CD4-positive, alpha-beta T cell treated with Interleukin-15 for 1 hour (primary cell): ENCODE measurements at regions not wholly inside any gene's neighbourhood (a gene's known extent, or its start where the extent isn't known, plus 50 kb on each side); places are given as distances from the start of the nearest gene placed in this dataset.

Experiments
- DNase-seq: peaks from one replicate; pipeline ENCODE4 v3.0.0-alpha.2; 2020

DNA sequence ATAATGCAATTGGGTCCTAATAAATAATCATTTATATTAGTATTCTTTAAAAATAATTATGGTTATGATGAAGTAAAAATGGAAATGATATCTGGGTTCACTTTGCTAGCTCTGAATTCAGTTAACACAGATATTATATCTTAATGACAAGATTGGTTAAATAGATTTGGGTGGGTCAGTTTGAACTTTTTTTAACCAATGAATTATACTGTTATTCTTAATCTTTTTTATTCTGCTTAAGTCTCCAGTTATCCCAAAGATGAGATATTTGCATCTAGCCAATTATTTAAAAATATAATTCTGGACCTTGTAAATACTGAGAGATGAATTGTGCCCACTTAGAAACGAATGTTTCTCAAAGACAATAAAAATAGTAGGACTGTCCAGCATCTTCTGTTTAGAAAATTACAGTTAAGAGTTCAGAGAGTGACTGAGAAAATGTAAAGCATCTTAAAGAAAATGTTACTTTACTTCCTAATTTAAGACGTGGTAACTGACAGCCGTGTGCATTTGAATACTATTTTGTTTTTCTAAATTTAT, 345.2 kb downstream of the USP25 start:
- no peak for DNase-seq

DNA sequence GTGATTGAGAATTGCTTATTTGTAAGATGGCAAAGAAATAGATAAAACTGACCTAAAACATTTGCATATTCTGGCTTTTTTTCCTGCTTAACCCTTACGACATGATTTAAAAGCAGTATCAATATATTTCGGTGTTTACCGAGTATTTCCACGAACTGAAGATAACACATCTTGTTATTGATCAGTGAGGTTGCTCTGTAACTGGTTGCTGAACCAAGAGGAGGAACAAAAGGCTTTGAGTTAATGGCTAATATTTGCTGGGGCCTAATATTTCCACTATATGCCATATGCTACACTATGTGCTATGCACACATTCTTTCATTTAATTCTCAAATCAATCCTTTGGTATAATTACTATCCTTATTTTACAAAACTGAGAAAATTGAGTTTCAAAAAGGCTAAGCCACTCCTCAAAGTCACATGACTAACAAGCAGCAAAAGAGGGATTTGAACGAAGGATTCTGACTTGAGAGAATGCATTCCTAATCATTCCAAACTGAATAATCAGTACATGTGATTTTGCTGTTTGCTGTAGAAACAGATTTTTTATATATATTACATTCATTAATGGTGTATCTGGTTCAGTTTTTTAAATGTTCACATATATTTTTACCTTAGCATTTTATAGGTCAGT, 346.0 kb downstream of the USP25 start:
- no peak for DNase-seq

DNA sequence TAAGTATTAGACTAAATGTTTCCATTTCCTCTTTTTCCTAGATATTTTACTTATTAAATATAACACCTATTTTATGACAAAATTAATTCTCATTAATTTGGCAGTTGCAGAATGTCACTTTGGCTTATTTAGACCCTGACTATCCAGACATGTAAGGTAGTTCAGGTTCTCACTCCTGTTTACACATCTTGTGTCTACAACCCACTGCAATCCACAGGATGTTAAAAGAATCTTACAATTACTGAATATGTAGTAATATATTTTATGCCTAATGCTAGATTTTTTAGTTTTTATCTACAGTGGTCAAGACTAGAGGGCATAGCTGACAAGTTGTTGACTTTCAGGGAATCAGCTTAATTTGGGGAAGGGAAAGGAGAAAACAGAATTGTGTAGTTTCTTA, 346.7 kb downstream of the USP25 start:
- DNase-seq: no peak

DNA sequence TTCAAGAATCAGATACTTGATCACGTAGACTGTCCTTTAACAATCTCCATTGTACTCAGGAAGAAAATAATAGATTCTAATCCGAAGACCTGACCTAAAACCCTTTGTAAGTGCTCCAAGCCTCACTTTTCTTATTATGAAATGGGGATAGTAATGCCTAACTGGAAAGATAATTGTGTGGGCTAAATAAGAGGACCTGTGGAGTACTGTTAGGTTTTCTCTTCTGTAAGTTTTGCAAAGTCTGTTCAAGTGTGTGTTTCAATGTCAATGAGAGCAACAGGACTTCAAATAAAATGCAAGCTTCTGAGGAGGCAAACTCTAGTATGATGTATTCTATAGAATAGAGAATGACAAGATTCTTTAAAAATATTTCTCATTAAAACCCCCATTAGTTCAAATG, 348.6 kb downstream of the USP25 start:
- no peak for DNase-seq

DNA sequence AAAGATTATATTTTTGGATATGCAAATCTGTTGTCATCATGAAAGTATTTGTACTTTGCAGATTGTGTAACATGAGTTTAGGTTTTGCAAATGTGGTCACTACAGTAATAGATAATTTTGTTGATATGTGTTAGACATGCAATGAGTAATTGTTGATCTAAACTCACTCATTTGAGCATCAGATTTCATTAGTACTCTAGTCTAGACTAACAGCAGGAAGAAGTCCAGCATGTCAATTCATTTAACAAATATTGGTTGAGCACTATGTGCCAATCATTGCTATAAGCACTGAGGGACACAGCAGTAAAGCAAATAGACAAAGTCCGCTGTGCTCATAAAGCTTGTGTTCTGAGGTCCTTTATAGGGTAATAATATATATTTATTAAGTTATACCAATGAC, 350.0 kb downstream of the USP25 start:
- no peak for DNase-seq

DNA sequence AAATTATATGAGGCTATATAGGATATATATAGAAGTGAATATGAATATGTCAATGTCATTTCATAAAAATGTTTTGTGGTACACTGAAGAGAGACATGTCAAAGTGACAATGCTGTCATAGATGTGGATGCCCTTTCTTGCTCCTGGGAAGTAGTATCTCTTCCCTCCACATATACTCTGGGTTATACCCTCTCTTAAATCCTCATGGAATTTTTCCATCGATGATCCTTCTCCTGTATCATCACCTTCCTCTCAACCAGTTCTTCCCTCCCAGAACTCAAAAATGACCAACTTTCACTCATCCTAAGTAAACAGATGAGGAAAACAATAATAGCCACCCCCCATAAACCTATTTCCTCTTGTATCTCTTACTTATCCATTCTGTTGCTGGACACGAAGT, 351.5 kb downstream of the USP25 start:
- no peak for DNase-seq

DNA sequence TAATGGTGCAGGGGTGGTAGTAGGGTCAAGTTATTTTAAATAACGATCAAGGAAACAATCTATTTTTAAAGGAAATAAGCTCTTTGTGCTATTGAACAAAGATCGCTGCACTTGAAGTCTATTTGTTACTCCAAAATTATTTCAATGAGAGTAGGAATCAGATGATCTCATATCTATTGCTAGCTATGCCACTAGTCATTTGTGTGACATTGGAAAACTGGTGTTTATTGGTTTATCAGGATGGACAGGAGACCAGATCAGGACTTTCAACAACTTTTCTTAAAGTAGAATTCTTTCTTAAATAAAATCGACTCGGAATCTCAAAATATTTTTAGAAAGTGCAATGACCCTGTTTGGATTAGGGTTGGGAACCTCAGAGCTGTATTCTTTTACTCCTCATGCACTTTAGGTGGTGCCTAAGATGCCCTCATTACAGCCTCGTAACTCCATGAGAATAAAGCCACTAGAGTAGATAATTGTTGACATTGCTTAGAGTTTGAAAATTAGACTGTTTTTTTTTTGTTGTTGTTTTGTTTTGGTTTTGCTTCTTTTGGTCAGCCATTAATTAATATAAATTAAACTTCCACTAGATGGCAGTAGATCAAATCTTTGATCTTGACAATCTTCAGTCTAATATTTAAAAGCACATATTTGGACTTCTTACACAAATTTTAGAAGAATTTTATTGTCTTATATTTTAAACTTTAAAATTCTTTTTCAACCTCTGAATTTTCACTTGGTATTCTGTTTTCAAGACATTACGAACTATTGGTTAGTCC, 352.4 kb downstream of the USP25 start:
- no peak for DNase-seq

DNA sequence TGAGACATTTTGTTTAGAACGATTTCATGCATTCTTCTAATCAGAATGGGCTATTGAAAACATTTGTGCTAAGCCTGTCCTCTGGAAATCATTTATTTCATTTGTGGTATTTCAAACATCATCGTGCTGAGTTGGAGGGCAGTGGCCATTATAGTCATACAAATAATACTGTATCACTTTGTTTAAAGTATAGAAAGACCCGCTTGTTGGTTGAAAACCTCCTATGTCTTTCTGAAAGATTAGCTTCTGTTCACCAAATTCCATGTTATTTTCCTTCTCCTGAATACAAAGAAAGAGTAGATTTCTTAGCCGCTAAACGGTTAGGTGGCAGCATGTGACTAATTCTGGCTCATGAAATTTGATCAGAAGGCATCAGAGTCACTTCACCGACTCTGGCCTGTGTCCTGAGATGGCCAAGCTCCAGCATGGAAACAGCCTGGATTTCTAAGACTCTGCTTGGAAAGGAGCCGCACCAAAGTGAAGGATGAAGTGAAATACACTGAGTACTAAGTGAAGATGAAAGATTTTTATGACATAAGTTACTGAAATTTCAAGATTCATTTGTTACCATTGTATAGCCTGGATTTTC, 355.1 kb downstream of the USP25 start:
- DNase-seq: no peak

DNA sequence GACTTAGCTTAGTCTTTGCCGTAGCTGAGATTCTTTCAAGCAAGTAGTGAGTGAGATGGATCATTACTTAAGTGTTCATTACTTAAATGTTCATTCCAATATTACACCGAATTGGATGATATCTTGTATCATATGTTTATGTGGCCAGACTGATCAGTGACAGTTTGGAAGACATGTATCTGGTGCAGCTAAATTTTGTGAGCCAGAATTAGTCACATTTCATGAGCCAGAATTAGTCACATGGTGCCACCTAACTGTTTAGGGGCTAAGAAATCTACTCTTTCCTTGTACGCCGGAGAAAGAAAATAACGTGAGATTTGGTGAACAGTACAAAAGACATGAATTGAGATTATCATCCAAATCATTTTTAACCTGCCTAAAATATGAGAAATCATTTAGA, 355.6 kb downstream of the USP25 start:
- DNase-seq: no peak

DNA sequence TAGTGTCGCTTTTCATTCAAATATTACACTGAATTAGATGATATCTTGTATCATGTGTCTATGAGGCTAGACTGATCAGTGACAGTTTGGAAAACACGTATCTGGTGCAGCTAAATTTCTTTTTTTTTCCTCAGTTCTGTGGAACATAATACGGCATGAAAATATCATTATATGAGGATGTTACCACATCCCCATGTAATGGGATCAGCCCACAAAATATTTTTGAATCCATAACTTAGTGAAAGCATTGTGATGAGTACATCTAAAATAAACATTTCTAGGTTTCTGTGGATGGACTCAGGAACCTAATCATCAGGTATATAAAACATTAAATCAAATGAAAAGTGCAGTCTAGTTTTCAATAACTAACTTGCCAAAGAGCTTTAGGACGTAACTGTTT, 356.3 kb downstream of the USP25 start:
- no peak for DNase-seq

DNA sequence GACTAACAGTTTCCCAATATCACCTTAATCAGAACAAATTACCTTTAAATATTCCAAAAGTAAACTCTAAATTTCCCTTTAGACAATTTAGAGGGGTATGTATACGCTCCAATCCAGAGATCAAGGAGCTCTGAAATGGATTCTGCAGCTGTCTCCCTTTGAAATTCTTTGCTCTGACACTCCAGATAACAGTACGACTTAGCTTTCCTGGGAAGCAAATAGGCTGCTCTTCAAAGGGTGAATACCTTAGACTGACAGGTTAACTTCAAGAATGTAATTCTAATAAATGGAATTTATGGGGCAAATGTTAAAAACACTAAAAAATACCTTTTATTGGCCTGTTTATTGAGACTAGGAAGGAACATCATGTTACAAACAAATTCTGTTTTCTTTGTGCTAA, 357.2 kb downstream of the USP25 start:
- DNase-seq: no peak

DNA sequence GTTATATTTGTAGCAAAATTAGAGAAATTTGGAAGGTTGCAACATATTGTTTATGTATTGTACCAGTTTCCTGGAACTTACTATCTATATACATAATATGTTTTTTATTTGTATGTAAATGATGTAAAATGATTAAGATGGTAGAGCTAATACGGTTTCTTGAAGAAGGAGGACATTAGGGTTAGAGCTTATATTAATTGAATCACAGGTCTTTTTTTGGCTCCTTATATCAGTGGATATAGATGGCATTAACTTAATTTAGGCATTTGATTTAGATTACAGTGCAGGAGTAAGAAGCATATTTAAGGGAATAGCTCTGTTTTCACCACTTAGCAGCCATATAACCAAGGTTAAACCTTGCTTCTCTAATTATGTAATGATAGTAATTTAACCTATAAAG, 357.7 kb downstream of the USP25 start:
- no peak for DNase-seq

DNA sequence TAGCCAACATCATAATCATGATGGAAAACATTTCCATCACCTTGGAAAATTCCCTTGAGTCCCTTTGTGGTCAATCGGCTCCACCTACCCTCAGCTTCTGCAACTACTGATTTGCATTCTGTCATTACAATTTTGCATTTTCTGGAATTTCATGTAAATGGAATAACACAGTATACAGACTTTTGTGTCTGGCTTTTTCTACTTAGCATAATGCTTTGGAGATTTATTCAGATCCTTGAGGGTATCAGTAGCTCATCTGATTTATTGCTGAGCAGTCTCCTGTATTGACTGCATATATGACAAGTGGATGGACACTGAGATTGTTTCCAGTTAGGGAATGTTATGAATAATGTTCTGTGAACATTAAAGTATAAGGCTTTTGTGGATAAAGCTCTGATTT, 358.3 kb downstream of the USP25 start:
- DNase-seq: no peak

DNA sequence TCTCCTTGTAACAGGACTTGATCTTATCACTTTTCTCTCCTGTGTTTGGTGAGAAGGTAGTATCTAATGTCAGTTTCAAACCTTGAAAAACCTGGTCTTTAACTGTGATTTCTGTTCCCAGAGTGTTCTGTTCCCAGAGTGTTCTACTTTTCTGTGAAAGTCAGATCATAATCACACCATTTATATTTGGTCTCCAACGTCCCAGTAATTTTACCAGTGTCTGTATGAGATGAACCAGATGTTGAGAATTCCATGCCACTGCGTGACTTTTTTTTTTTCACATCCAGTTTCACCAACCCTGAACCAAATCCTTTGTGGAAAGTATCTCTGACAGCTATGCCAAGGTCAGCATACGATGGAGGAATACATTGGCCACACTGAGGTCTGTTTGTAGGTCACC, 365.2 kb downstream of the USP25 start:
- DNase-seq: no peak

DNA sequence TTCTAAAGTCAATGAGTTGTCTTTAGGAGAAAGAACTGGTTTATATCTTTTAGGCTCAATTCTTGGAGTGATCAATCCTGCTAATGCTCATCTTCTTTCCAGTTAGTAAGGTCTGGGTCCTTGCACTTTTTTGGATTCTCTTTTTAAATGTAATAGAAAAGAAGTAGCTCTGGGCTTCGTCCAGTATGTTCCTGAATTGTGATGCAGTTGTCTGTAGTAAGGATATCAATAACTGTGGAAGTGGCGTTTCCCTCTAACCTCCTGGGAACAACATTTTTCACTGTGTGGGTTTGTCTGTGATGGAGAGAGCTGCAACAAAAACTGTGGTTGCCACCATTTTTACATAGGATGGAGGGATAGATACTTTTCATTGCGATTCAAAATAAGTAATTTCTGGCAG, 367.2 kb downstream of the USP25 start:
- no peak for DNase-seq

DNA sequence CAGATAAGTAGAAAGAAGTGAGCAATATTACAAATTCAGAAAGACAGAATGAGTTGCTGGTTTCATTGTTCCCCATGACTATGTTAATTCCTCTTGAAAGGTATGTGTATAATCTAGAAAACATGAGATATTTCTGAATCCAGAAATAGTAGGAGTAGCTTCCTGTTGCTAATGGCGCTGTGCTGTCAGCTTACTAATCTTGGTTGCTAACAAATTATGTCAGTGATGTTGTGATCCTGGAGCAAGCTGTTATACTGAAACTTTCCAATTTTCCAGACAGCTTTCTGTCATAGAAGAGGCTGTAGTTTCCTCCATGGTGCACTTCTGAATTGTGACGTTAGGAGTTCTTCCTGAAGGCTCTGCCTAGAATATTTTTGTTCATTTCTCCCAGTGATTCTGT, 372.3 kb downstream of the USP25 start:
- no peak for DNase-seq

DNA sequence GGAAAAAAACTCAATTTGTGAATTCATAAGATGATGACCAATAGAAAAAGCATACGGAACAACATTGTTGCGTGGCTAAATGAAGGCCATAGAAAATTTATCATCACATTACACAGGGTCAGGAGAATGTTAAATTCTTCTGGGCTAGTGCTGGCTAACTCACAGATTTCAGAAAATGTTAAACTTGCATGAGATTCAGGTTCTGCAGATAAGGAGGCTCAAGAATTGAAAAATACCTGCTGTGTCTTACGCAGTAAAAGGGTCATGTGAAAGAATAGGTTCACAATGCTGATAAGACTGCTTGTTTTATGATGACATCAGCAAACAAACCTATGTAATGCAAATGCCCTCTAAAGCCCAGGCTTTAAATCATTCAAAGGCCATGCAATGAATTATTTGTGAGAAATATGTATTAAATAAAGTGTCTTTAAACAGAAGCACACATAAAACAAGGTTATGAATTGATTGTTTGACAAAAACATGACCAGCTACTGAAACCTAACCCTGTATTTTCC, 378.8 kb downstream of the USP25 start:
- no peak for DNase-seq

DNA sequence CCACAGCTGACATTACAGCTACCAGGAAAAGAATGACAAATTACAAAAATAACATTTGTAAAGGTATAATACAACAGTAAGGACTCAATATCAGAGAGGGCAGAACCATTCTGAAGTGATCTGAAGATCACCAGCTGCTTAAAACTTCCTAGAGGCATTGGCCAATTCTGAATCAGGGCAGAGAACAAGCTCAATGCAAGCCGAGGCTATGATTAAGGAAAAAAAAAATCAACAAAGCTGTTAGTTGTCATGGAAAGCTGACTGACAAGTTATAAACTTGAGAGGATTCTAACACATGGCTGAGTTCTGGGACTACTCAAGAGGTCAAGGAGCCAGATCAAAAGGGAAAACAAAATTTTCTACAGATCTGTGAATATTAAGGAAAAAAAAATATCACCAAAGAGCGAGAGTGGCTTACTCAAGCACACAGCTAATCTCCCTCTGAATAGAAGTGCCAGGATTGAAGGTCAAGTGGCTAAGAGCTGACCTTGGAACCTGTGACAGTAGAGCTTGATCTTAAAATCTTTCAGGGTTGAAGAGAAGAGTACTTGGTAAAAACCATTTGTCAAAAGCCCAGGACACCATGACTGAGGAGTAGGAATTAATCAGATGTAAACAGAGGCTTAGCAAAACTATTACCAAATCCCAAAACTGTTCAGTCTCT, 383.4 kb downstream of the USP25 start:
- no peak for DNase-seq

DNA sequence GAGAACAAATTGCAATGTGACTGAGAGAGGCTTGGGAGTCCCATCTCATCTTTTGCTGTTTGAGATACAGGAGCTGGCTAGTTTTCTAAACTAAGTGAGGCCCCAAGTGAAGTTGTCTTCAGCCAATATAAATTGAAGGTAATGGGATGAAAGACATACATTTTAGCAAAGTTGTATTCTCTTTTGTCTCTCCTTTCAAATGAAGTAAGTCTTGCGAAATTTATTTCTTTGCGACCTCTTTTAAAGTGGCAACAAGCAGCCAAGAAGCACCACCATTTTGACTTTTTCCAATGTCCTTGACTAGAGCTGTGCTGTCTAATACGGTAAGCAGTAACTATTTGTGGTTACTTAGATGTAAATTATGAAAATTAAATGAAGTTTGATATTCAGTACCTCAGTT, 385.7 kb downstream of the USP25 start:
- no peak for DNase-seq

DNA sequence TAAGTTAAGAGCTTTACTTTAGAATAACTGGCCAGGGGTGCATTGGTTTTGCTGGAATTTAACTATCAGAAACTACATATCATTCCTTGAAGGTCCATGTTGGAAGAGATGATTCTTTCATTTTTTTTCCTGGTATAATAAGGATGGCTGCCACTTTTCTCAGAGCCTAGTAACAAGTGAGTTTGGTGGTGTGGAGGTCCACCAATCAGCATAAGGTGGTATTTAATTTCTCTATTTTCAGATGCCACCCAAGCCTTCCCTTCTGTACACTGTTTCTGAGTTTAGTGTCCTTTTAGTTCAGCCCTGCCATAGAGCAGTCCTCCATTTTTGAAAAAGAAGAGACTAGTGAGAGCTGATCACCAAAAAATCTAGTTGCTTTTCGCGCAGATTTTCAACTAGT, 386.3 kb downstream of the USP25 start:
- no peak for DNase-seq

DNA sequence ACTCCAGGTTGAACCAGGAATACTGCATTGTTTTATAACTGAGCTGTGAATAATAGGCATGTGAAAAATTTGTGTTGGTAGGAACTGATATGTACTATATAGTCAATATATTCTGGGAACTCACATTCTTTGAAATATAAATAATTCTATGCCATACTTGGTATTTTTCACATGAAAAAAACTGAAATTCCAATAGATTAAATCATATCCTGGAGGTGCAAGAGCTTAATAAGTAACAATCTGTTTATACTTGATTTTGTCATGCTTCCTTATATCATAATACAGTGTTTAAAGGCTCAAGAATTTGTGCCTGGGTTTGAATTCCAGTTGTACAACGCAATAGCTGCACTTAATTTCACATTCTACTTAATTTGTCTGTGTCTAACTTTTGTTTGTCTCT, 387.0 kb downstream of the USP25 start:
- DNase-seq: no peak

DNA sequence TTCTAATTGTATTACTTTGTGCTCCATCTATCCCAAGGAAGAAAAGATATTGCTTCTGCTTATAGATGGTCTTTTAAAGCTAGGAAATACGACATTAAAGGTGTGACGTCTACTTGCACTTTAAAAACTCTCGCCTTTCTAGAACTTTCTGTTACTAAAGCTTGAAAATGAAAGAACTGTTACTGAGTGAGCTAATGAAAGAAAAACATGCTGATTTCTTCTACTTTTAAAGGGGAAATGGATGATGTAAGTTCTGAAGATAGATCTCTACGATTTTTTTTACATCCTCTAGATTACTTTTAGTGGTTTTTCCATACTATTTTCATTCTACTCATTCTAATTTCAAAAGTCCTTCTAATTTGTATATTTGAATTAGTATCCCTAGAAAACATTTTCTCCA, 387.5 kb downstream of the USP25 start:
- no peak for DNase-seq

DNA sequence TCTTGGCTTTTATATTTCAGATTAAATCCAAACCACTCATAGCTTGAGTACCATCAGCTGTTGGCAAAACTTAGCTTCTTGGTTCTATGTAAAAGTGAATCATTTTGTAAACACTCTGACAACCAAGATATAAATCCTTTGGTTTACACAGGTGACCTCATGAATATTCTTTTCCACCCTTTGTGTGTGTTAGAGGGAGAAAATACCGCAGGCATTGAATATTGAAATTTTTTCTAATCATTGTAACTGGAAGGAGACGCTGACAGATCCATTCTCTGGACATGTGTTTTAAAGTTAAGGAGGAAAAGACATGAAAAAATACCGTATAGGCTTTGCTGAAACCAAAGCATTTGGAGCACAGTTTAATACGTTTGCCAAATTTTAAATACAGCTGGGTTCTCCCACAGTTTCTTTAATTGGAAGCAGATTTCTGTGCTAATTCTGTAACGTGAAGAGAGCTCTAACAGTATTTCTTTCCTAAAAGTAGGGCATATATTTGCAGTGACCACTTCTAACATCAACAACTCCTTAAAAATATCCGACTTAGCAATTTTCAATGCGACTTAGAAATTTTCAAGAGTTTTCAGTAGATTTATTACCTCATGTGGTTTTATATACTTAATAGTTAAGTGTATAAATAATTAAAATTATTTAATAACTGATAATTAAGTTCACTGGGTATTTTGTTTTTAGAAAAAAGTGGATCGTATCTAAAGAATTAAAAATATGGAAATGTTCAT, 388.2 kb downstream of the USP25 start:
- no peak for DNase-seq
